ENCODE measurements at regions not wholly inside any gene's neighbourhood (a gene's known extent, or its start where the extent isn't known, plus 50 kb on each side); places are given as distances from the start of the nearest gene placed in this dataset.

GRCh38 chr18:38963943-38964660, 1398.5 kb upstream of the CELF4 start:
- TF ChIP-seq CTCF (IDR thresholded peaks at IDR 0.05; ENCODE audit: low read depth, low read length, poor library complexity, severe bottlenecking) (no peak), EZH2phosphoT487 (IDR thresholded peaks at IDR 0.05; ENCODE audit: borderline replicate concordance, low read length) (no peak)
- H3K9me2 ChIP-seq (replicated peaks; ENCODE audit: control insufficient read depth, low read length): no peaks in the 10 kb centered on the region
- H3K27ac ChIP-seq (ENCODE audit: low read depth, low read length): no peak overlapping the region

GRCh38 chr18:38961880-38962279, 1396.3 kb upstream of the CELF4 start:
- Histone ChIP-seq H4K20me1 (ENCODE audit: control insufficient read depth, insufficient read depth, low read depth, low read length) (no peaks in the 10 kb centered on the region), H3F3A (ENCODE audit: control insufficient read depth, insufficient read depth) (no peaks in the 10 kb centered on the region), H3K27me3 (ENCODE audit: control insufficient read depth, low read length) (no peaks in the 10 kb centered on the region), H3K4me3 (ENCODE audit: low read length) (no peak overlapping the region), H3K4me1 (ENCODE audit: control insufficient read depth, low read length) (no peaks in the 10 kb centered on the region), H3K79me2 (ENCODE audit: control insufficient read depth, low read length) (no peaks in the 10 kb centered on the region), H3K27ac (ENCODE audit: low read depth, low read length) (no peak overlapping the region), H3K9me3 (ENCODE audit: control insufficient read depth, insufficient read depth, low read length) (no peaks in the 10 kb centered on the region; the same call in 1 of the 2 replicates), H3K9me2 (replicated peaks; ENCODE audit: control insufficient read depth, low read length) (no peaks in the 10 kb centered on the region), H3K36me3 (ENCODE audit: control insufficient read depth, low read length) (no peaks in the 10 kb centered on the region), H3K4me2 (ENCODE audit: low read length) (no peak overlapping the region)
- TF ChIP-seq EZH2phosphoT487 (IDR thresholded peaks at IDR 0.05; ENCODE audit: borderline replicate concordance, low read length): no peak
- TF ChIP-seq CTCF (IDR thresholded peaks at IDR 0.05; ENCODE audit: low read depth, low read length, poor library complexity, severe bottlenecking): no peak

More at GRCh38 chr18:38963943-38964660, 1398.5 kb upstream of the CELF4 start:
- Histone ChIP-seq H3K36me3 (ENCODE audit: control insufficient read depth, low read length) (no peaks in the 10 kb centered on the region), H3K79me2 (ENCODE audit: control insufficient read depth, low read length) (no peaks in the 10 kb centered on the region), H3K4me2 (ENCODE audit: low read length) (no peak overlapping the region), H3K4me3 (ENCODE audit: low read length) (no peak overlapping the region), H3K4me1 (ENCODE audit: control insufficient read depth, low read length) (no peaks in the 10 kb centered on the region), H3K9me3 (ENCODE audit: control insufficient read depth, insufficient read depth, low read length) (no peaks in the 10 kb centered on the region; the same call in 1 of the 2 replicates), H3K27me3 (ENCODE audit: control insufficient read depth, low read length) (no peaks in the 10 kb centered on the region), H4K20me1 (ENCODE audit: control insufficient read depth, insufficient read depth, low read depth, low read length) (no peaks in the 10 kb centered on the region), H3F3A (ENCODE audit: control insufficient read depth, insufficient read depth) (no peaks in the 10 kb centered on the region)

GRCh38 chr18:38957736-38958135, 1392.1 kb upstream of the CELF4 start:
- Histone ChIP-seq H3K9me3 (ENCODE audit: control insufficient read depth, insufficient read depth, low read length) (peaks cover 3% of the 10 kb centered on the region; the same call in 1 of the 2 replicates), H4K20me1 (ENCODE audit: control insufficient read depth, insufficient read depth, low read depth, low read length) (no peaks in the 10 kb centered on the region), H3K4me1 (ENCODE audit: control insufficient read depth, low read length) (no peaks in the 10 kb centered on the region), H3K36me3 (ENCODE audit: control insufficient read depth, low read length) (no peaks in the 10 kb centered on the region), H3K79me2 (ENCODE audit: control insufficient read depth, low read length) (no peaks in the 10 kb centered on the region), H3K9me2 (replicated peaks; ENCODE audit: control insufficient read depth, low read length) (no peaks in the 10 kb centered on the region), H3K4me2 (ENCODE audit: low read length) (no peak overlapping the region), H3K27ac (ENCODE audit: low read depth, low read length) (no peak overlapping the region), H3K4me3 (ENCODE audit: low read length) (no peak overlapping the region), H3F3A (ENCODE audit: control insufficient read depth, insufficient read depth) (no peaks in the 10 kb centered on the region), H3K27me3 (ENCODE audit: control insufficient read depth, low read length) (no peaks in the 10 kb centered on the region)
- no peak for TF ChIP-seq CTCF (IDR thresholded peaks at IDR 0.05; ENCODE audit: low read depth, low read length, poor library complexity, severe bottlenecking)
- TF ChIP-seq EZH2phosphoT487 (IDR thresholded peaks at IDR 0.05; ENCODE audit: borderline replicate concordance, low read length): no peak

All from DOHH2 (cell line).